ENCODE measurements at regions not wholly inside any gene's neighbourhood (a gene's known extent, or its start where the extent isn't known, plus 50 kb on each side); places are given as distances from the start of the nearest gene placed in this dataset.
A peak's percentile ranks its signal among the peaks of the same experiment; 100 is the strongest.

DNA sequence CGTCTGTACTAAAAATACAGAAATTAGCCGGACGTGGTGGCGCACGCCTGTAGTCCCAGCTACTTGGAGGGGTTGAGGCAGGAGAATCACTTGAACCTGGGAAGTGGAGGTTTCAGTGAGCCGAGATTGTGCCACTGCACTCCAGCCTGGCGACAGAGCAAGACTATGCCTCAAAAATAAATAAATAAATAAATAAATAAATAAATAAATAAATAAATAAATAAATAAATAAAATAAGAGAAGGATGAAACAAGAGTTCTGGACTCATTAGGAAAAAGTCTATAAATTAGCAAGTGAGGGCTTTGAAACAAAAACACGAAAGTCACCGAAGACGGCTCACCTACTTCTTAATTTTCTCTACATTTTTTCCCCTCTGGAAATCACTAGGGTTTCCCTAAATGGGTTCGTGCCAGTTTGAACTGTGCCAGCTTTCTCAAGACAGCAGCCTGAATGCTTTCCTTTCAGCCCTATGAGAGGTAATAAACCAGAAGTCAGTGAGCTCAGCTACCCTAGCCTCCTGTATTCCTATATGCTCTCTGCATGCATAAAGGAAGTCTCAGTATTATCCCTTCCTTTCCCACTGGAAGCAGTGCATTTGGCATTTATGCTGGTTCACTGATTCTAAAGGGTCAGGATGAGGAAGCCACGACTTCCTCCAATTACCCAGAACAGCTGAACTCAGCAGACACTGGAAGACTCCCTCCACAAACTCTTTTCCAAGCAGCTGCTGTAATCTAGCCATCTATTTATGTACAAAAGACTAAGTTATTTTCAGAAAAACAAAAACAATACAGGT is 266.9 kb downstream of the ZBBX start:
- no peak for DNase-seq (ENCODE audit: extremely low spot score)
- ChIA-PET POLR2A (no interaction called here), CTCF (no interaction called here)
- TF ChIP-seq ELF4 (IDR thresholded peaks at IDR 0.05) (no peak), FOXM1 (IDR thresholded peaks at IDR 0.05; ENCODE audit: borderline replicate concordance) (no peak), SP1 (IDR thresholded peaks at IDR 0.05) (no peak), ZNF384 (IDR thresholded peaks at IDR 0.05) (no peak), NFRKB (IDR thresholded peaks at IDR 0.05) (no peak), FOXA1 (IDR thresholded peaks at IDR 0.05) (no peak), CTBP1 (IDR thresholded peaks at IDR 0.05; ENCODE audit: borderline replicate concordance) (no peak), ARNT (IDR thresholded peaks at IDR 0.05) (no peak), BHLHE40 (IDR thresholded peaks at IDR 0.05; ENCODE audit: borderline replicate concordance) (no peak), SUZ12 (IDR thresholded peaks at IDR 0.05) (no peak), LEF1 (IDR thresholded peaks at IDR 0.05; ENCODE audit: borderline replicate concordance) (no peak), HDGF (IDR thresholded peaks at IDR 0.05; ENCODE audit: borderline replicate concordance) (no peak), FOXK2 (IDR thresholded peaks at IDR 0.05) (no peak), L3MBTL2 (conservative IDR thresholded peaks at IDR 0.05) (no peak), TARDBP (IDR thresholded peaks at IDR 0.05) (no peak)
- TF ChIP-seq, protein P1, sequence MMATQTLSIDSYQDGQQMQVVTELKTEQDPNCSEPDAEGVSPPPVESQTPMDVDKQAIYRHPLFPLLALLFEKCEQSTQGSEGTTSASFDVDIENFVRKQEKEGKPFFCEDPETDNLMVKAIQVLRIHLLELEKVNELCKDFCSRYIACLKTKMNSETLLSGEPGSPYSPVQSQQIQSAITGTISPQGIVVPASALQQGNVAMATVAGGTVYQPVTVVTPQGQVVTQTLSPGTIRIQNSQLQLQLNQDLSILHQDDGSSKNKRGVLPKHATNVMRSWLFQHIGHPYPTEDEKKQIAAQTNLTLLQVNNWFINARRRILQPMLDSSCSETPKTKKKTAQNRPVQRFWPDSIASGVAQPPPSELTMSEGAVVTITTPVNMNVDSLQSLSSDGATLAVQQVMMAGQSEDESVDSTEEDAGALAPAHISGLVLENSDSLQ (IDR thresholded peaks at IDR 0.05), result no peak

DNA sequence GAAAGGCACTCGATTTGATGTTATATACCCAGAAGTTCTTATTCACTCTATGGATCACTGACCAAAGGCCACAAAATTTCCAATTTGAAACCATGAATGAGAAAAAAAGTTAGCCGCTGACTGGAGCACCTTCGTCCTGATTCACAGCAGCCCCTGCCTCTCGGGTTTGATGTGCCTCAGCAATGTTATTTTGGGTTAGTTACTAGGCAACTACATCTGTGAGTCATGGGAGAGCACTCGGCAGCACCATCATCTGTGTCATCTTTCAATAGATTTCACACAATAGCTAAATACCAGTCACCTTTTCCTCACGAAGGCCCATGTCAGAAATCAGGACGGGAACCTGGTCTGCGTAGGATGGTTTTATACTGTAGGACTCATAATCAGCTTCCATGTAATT is 269.2 kb downstream of the ZBBX start:
- POLR2A ChIA-PET, result no interaction called here

DNA sequence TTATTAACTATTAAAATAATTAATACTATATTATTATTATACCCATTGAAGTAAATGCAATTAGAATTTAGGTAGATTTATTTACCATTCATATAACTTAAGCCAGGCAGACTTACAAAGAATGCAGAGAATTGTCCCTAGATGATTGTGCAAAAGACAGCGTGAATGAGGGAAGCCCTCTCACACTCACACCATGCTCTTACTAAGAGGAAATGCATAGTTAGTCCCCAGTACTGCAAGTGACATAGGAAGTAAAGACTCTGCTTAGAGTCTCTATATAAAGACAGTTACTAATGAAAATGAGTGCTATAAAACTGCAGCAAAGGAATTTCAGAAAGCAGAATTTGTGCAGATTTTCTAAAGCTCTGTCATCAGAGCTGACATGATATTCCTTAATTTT is 270.4 kb downstream of the ZBBX start:
- ChIA-PET CTCF (no interaction called here), POLR2A (no interaction called here)
- TF ChIP-seq CTBP1 (IDR thresholded peaks at IDR 0.05; ENCODE audit: borderline replicate concordance), result no peak
- no peak for DNase-seq (ENCODE audit: extremely low spot score)

More for the DNA sequence above, 269.2 kb downstream of the ZBBX start:
- TF ChIP-seq FOXM1 (IDR thresholded peaks at IDR 0.05; ENCODE audit: borderline replicate concordance), result no peak
- no peak for TF ChIP-seq ELF4 (IDR thresholded peaks at IDR 0.05)
- TF ChIP-seq LEF1 (IDR thresholded peaks at IDR 0.05; ENCODE audit: borderline replicate concordance), result no peak
- TF ChIP-seq CTBP1 (IDR thresholded peaks at IDR 0.05; ENCODE audit: borderline replicate concordance), result no peak
- TF ChIP-seq FOXA1 (IDR thresholded peaks at IDR 0.05), result no peak
- TF ChIP-seq SUZ12 (IDR thresholded peaks at IDR 0.05), result no peak
- no peak for TF ChIP-seq HDGF (IDR thresholded peaks at IDR 0.05; ENCODE audit: borderline replicate concordance)
- TF ChIP-seq, protein P1 (IDR thresholded peaks at IDR 0.05), result no peak
- peak; percentile 11 for DNase-seq (ENCODE audit: extremely low spot score)
- CTCF ChIA-PET, result no interaction called here

DNA sequence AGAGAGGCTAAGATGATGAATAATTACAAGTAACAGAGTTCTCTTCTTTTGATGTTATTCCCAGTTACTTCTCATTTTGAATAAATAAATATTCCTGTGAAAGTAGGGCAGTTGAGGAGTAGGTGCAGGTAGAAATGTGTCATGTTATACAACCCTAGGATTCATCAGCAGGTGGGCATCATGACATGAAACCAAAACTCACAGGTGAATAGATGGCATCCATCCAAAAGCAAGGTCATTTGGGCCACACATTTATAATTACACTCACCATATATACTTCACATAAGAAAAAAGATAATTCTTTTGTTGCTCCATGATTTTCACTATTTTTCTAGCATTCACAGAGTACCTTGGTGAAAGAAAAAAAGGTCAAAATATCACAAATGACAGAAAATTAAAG is 273.6 kb downstream of the ZBBX start:
- no peak for TF ChIP-seq L3MBTL2 (conservative IDR thresholded peaks at IDR 0.05)
- TF ChIP-seq FOXK2 (IDR thresholded peaks at IDR 0.05), result no peak
- no peak for TF ChIP-seq SUZ12 (IDR thresholded peaks at IDR 0.05)
- no peak for TF ChIP-seq ZNF384 (IDR thresholded peaks at IDR 0.05)
- no peak for TF ChIP-seq TARDBP (IDR thresholded peaks at IDR 0.05)
- no peak for DNase-seq (ENCODE audit: extremely low spot score)
- POLR2A ChIA-PET, result no interaction called here
- CTCF ChIA-PET, result no interaction called here

DNA sequence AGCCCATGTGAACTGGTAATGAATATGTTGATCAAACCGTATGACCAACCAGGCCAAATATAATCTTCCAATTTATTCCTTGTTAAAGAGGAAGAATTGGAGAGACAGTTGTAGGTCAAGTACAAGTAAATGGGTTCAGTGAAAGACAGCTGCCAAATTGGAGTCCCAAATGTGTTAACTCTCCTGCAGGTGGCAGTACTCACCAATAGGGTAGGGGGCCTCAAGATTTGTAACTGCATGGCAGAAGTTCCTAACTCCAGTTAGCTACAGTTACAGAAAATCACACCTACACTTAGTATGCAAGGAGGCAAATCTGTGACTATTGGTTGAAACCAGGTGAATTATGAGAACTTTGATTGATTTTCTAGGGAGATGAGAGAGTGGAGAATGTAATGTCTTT is 278.0 kb downstream of the ZBBX start:
- DNase-seq (ENCODE audit: extremely low spot score), result peak; percentile 14
- CTCF ChIA-PET, result no interaction called here

DNA sequence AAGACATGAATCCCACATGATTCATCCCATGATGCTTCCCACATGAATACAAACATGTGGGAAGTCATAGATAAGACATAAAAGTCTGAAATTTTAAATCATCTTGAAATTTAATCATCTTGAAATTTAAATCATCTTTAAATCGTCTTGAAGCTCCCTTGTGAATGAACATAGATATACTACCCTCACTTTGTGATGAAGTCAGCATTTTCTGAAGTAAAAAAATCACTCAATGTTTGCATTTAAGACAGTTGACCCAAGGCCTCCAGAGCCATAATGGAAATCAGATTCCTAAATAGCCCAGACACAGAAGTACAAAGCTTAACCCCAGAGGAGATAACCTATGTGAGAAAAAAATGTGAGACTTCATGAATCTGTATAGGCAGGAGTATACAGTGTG is 279.4 kb downstream of the ZBBX start:
- DNase-seq (ENCODE audit: extremely low spot score), result no peak
- ChIA-PET CTCF (no interaction called here), POLR2A (no interaction called here)
- no peak for TF ChIP-seq CTBP1 (IDR thresholded peaks at IDR 0.05; ENCODE audit: borderline replicate concordance)
- no peak for TF ChIP-seq ZNF384 (IDR thresholded peaks at IDR 0.05)
- no peak for TF ChIP-seq SP1 (IDR thresholded peaks at IDR 0.05)
- no peak for TF ChIP-seq HDGF (IDR thresholded peaks at IDR 0.05; ENCODE audit: borderline replicate concordance)
- no peak for TF ChIP-seq FOXA1 (IDR thresholded peaks at IDR 0.05)
- no peak for TF ChIP-seq SUZ12 (IDR thresholded peaks at IDR 0.05)
- no peak for TF ChIP-seq ELF4 (IDR thresholded peaks at IDR 0.05)
- no peak for TF ChIP-seq BHLHE40 (IDR thresholded peaks at IDR 0.05; ENCODE audit: borderline replicate concordance)
- TF ChIP-seq TARDBP (IDR thresholded peaks at IDR 0.05), result no peak
- no peak for TF ChIP-seq NFRKB (IDR thresholded peaks at IDR 0.05)
- TF ChIP-seq, protein P1 (IDR thresholded peaks at IDR 0.05), result no peak
- no peak for TF ChIP-seq FOXK2 (IDR thresholded peaks at IDR 0.05)
- TF ChIP-seq L3MBTL2 (conservative IDR thresholded peaks at IDR 0.05), result no peak
- no peak for TF ChIP-seq ARNT (IDR thresholded peaks at IDR 0.05)
- TF ChIP-seq LEF1 (IDR thresholded peaks at IDR 0.05; ENCODE audit: borderline replicate concordance), result no peak
- no peak for TF ChIP-seq FOXM1 (IDR thresholded peaks at IDR 0.05; ENCODE audit: borderline replicate concordance)

More for the DNA sequence above, 278.0 kb downstream of the ZBBX start:
- TF ChIP-seq ELF4 (IDR thresholded peaks at IDR 0.05) (no peak), SP1 (IDR thresholded peaks at IDR 0.05) (no peak)
- POLR2A ChIA-PET, result no interaction called here

DNA sequence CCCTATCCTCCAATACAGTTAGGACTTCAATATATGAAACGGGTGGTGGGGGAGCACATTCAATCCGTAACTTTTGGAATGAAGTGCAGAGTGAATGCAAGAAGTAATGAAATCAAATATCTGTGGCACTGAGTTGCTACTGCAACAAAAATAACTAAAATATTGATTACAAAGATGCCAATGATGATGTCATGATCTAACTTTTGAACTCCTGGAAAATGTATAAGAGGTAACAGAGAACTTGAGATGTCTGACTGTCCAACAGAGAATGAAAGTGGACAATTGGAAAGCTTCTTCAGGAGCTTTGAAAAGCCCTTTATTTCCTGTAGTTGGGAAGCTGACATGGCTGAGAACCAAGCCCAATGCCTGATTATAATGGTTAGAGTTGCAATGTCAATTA is 279.9 kb downstream of the ZBBX start:
- ChIA-PET CTCF (no interaction called here), POLR2A (no interaction called here)

More for the DNA sequence above, 279.9 kb downstream of the ZBBX start:
- no peak for TF ChIP-seq ARNT (IDR thresholded peaks at IDR 0.05)
- no peak for TF ChIP-seq FOXA1 (IDR thresholded peaks at IDR 0.05)
- TF ChIP-seq, protein P1 (IDR thresholded peaks at IDR 0.05), result no peak
- no peak for DNase-seq (ENCODE audit: extremely low spot score)
